ENCODE measurements at regions not wholly inside any gene's neighbourhood (a gene's known extent, or its start where the extent isn't known, plus 50 kb on each side); places are given as distances from the start of the nearest gene placed in this dataset.

- no peak for DNase-seq (ENCODE audit: low spot score)
Measured at GRCh38 chr9:36764364-36765076, 191.8 kb downstream of the MELK start.

DNA sequence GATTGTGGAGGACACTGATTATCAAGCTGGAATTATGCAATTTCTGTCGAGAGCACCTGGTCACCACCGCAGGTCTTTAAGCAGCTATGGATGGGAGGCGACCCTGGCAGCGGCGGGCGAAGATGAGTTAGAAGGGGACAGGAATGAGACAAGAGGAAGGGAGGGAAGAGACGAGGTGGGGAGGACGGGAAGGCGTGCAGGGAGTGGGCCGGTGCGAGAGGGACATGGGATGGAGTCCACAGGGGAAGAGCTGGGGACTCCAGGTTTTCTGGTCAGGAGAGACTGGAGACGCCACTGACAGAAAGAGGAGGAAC, 192.3 kb downstream of the MELK start:
- no peak for DNase-seq (ENCODE audit: low spot score)

- peak; percentile 80 for DNase-seq (ENCODE audit: low spot score)
Measured at GRCh38 chr9:36765468-36766341, 193.0 kb downstream of the MELK start.

DNA sequence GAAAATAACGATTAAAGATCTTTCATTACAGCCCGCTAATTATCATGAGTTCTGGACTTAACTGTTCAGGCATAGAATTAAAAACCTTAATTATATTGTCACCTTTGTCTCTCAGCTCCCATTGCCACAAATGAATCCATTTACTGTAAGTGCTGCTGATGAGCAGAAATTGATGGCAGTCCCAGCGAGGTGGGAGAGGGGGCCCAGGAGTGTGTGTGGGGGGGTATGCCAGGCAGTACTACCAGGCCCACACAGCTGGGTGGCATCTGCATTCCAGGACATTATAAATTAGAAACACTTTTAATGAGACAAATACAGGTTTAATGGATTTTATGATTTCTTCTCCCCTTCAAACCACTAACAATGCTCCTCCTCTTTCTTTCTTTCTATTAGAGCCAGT, 196.0 kb downstream of the MELK start:
- no peak for DNase-seq (ENCODE audit: low spot score)

- DNase-seq (ENCODE audit: low spot score), result no peak
Measured at GRCh38 chr9:36770025-36770424, 197.3 kb downstream of the MELK start.

DNA sequence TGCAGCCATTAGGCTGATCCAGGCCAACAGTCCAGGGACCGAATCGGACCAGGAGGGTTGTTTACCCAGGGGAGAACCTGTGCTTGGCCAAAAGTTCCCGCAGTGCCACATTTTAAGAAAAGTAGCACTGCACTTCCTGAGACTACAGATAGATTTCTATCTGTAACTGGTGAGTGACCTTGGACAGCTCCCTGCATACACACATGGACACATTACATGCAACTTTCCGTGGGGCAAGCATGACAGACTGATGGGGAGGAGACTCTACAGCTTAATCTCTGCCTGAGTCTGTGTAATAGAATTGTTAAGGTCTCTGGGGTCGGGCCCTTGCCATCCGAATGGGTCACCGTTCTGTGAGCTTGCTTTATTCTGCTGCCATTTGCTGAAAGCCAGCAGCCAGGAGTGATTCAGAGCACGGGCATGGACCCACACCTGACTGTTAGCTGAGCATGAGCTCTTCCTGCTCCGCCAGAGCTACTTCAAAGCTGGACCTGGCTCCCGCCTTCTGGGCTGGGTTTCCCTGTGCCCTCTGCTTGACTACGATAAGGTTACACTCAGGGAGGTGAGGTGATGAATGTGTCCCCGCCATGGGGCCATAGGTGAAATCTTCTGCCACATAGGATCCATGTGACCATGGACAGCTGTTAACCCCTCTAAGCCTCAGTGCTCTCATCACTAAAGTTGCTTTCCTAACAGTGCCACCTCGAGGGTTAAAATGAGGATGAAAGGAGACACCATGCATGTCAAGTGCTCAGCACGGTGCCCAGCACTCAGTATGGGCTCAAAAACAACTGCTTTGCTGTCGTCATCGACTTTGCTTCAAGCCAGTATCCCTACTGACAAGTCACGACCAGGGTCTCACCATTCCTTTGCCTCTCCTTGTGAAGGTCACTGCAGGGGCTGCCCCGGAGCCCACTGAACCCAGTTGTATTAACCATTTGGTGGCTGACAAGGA, 200.0 kb downstream of the MELK start:
- DNase-seq (ENCODE audit: low spot score), result no peak

GRCh38 chr9:36778682-36779081, 206.0 kb downstream of the MELK start:
- no peak for DNase-seq (ENCODE audit: low spot score)

DNA sequence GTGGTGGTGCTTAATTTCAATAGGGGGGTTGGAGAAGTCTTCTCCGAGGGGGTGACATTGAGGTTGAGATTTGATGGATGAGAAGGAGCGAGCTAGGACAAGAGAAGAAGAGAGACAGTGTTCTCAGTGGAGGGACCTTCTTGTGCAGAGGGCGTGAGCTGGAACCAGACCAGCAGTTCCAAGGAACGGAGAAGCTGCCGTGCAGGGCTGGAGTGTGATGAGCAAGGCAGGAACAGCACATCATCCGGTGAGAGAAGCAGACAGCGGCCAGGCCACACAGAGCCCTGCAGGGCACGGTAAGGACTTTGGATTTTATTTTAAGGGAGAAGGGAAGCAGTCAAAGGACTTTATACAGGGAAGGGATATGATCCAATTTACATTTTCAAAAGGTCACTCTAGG, 206.9 kb downstream of the MELK start:
- DNase-seq (ENCODE audit: low spot score), result no peak

- no peak for DNase-seq (ENCODE audit: low spot score)
Measured at GRCh38 chr9:36780186-36780585, 207.5 kb downstream of the MELK start.

- DNase-seq (ENCODE audit: low spot score), result no peak
Measured at GRCh38 chr9:36781533-36781932, 208.8 kb downstream of the MELK start.
